ENCODE measurements at regions not wholly inside any gene's neighbourhood (a gene's known extent, or its start where the extent isn't known, plus 50 kb on each side); places are given as distances from the start of the nearest gene placed in this dataset.
"Not testable (repeated sequence)": the region's sequence is repeated elsewhere in the genome, so short reads cannot be mapped to it uniquely, and the experiment has no call there.

- DNase-seq = not testable (repeated sequence)
Measured at GRCh38 chr3:74131546-74132328, 482.7 kb downstream of the CNTN3 start.

- DNase-seq = no peak
Measured at GRCh38 chr3:74129611-74130010, 484.8 kb downstream of the CNTN3 start.

DNA sequence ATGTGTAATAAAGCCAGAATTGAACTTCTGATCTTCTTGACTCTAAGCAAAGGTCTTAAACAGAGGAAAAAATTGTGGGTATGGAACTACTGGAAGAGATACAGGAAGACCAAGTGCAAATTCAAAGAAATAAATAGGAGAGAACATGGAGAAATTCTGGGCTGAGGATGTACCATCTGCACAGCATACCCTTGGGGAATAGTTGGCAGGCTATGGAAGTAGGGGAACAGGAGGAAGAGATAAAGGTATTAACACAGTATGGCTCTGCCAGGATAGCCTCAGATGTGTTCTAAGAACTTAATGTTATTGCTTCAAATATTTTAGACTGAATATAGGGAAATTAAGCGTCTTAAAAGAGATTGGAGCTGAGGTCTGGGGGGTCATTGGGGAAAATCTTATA is 485.4 kb downstream of the CNTN3 start:
- DNase-seq = no peak

DNA sequence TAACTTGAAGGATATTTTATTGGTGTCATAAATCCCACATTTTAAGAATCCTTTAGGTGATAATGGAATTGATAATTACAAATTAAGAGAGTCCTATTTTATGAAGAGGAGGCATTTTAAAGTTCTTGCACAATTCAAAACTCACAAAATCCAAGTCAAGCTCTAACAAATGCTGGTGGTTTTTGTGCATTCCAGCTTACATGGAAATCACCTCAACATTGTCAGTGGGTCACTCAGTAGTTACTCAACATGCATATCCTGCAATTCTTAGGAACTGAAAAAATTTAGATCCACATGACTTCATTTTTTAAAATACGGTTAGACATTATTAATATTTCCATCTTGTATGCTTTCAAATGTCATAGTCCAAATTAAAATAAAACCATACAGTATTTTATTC is 487.2 kb downstream of the CNTN3 start:
- DNase-seq = no peak

DNA sequence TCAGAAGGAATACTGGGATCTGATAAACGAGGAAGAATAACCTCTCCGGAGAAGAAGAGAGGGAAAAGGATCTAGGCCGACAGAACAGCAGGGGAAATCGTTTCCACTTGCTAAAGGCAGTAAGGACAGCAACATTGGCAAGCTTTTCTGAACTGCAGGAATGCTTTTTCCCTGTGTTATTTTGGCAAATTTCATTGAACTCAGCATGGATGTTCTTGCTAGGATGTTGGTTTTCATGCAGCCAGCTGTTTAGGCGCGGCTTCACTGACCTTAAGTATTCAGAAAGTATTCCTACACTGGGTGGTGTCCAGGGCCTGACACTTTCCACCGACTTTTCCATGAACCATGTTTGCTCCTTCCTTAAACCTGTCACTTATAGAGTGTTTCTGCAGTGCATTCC is 489.7 kb downstream of the CNTN3 start:
- DNase-seq = no peak

- no peak for DNase-seq
Measured at GRCh38 chr3:74122281-74122680, 492.2 kb downstream of the CNTN3 start.

DNA sequence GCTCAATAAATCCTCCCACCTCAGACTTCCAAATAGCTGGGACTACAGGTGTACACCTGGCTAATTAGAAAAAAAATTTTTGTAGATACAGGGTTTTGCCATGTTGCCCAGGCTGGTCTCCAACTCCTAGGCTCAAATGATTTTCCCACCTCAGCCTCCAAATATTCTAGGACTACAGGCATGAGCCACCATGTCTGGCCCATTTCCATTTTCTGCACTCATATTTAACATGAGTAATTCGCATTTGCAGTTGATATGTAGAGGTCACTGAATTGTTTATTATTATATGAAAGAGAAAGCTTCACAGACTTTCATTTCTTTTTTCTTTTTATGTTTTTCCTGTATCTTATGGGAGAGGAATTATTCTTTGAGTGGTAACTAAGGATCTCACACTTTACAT is 492.7 kb downstream of the CNTN3 start:
- DNase-seq = no peak

- DNase-seq = no peak
Measured at GRCh38 chr3:74119221-74119620, 494.5 kb upstream of the PDZRN3 start.

GRCh38 chr3:74115906-74116305 is 491.2 kb upstream of the PDZRN3 start:
- no peak for DNase-seq

GRCh38 chr3:74107451-74107850 is 482.7 kb upstream of the PDZRN3 start:
- no peak for DNase-seq

- DNase-seq = peak; percentile 43
Measured at GRCh38 chr3:74106925-74107324, 482.2 kb upstream of the PDZRN3 start.

DNA sequence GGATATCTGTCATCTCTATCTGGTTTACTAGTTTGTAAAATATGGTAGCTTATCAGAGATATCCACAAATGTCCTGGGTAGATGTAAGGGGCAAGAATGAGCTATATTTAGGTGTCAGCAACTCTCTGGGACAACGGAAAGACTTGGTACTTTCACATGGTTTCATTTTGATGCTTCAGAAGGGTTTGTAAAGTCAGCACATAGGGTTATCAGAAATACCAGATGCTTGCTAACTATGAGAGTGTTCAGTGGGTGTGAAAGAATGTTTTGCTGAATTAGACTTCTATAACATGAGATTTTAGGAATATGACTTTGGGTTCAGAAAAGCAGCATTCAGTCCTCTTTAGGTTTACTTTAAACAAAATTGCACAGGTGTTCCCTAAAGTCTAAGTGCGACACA is 466.5 kb upstream of the PDZRN3 start:
- DNase-seq = no peak

GRCh38 chr3:74089814-74090213 is 465.1 kb upstream of the PDZRN3 start:
- peak; percentile 45 for DNase-seq

GRCh38 chr3:74080056-74080461 is 455.3 kb upstream of the PDZRN3 start:
- DNase-seq = no peak

GRCh38 chr3:74075241-74075640 is 450.5 kb upstream of the PDZRN3 start:
- DNase-seq = no peak

GRCh38 chr3:74074700-74075099 is 450.0 kb upstream of the PDZRN3 start:
- DNase-seq = no peak

DNA sequence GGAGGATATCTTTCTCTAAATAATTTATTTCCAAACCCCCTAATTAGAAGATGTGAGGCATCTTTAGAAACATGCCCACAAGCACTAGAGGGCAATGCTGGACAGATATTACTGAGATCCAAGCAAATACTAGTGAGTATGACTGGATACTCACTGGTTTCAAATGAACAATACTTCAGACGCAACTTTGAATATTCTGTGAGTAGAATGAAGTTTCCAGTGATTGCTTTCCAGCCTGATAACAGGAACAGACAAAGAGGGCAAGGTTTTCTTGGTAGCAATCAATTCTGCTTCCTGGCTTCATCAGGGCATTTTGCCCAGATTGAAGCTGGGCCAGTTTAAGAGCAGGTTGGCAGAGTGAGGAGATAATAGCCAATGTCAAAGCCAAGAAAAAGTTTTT is 442.6 kb upstream of the PDZRN3 start:
- no peak for DNase-seq

DNA sequence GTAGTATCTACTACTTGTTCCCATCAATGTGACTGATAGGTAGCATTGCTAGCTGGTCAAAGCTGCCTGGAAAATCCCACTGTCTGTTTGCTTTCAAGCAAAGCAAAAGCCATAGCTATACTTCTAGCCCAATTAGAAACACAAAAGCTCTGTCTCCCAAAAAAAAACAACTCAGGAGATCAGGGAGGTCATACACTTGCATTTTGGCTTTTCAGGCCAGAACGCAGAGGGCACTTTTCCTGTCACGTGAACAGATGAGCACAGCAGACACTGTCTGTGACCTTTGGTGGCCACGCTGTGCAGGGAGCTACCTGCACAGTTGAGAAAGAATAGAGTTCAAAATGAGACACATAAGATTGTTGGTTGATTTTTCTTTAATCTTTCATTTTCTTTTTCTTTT is 441.7 kb upstream of the PDZRN3 start:
- no peak for DNase-seq

DNA sequence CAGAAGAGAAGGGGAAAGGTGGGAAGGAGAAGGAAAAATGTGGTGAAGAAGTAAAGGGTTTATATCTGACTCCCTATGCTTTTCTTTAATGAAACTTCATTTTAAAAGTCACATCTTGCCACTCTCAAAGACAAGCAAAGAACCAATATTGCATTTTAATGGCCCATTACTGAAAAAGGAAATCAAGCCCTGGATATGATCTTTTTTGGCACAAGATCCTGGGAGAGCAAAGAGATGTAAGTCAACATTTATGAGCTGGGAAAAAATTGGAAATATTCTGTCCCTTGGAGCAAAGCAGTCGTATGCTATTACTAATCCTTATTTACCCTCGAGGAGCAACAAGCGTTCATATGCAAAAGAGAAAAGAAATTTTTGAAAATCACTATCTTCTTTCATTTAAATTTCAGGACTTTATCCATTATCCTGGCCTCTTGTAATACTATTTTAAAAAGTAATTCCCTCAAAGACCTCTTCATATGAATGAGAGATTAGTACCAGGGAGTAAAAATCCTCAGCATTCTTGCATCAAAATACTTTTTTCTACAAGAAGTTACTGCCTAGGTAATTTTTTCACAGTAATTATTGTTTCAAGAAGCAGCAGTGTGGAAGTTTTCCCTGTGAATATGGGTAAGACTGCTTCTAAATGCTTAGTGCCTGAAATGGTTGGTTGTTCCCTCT is 435.3 kb upstream of the PDZRN3 start:
- no peak for DNase-seq

DNA sequence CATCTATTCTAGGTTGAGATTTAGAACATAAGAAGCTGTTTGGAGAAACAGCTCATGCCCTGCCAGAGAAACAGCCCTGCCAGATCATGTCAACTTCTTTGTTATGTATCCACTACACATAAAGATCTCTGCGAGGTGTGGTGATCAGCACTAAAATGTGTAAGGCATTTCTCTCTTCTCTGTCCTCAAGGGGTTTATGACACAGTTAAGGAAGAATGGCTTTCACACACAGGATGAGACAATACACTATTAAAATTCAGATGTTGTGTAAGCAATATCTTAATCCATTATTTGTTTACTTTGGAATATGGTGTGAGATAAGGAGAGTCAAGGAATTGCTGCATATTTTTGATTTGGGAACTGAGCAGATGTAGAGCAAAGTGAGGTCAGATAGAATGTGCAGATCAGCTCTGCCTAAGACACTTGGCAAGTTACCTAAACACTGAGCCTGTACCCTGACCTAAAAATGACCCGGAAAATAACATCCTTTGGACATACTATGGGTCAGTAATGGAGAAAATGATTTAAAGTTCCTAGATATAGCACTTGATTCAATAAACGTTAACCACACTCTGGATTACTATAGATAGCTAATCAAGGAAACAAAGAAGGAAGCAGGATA is 434.7 kb upstream of the PDZRN3 start:
- no peak for DNase-seq

DNA sequence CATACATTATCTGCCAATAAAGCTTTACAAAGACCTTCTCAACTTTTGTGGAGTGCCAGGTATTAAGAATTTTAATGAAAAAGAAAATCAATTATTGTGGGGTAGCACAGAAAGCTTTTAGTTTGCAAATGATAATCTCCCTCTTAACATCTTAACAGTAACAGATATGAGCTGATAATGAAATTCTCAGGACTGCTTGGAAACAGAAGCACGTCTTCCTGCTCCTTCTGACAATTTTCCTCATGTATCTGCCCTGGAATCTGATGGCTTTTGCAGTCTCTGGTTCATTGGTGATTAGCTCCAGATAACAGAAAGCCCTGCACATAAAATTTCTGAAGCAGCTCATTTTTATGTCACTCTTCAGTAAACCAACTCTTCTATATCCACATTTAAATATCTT is 432.4 kb upstream of the PDZRN3 start:
- DNase-seq = no peak

- no peak for DNase-seq
Measured at GRCh38 chr3:74055061-74055460, 430.3 kb upstream of the PDZRN3 start.

GRCh38 chr3:74054566-74054965 is 429.8 kb upstream of the PDZRN3 start:
- no peak for DNase-seq
